HCT116 (cell line): ENCODE measurements at regions not wholly inside any gene's neighbourhood (a gene's known extent, or its start where the extent isn't known, plus 50 kb on each side); places are given as distances from the start of the nearest gene placed in this dataset.

Experiments used
- ATAC-seq: fragments of 200-7000 bp; cut with Tn5 transposase; 2 replicates; pipeline ENCODE4 v1.9.1; 2020; ENCODE audit warnings: mild to moderate bottlenecking, moderate library complexity
- BruUV-seq: library from RNA; stranded (reverse); fragments of 400-500 nt; replicated peaks from 2 replicates; lab custom pipeline; 2021; lab: Mats Ljungman, UMichigan
- CTCF ChIA-PET: fragments of 300-600 bp; sonication (Branson Sonifier 250); formaldehyde crosslinking; loops from one replicate; lab custom pipeline; 2021; ENCODE audit warnings: antibody characterized with exemption; lab: Charles Lee
- POLR2A ChIA-PET: fragments of 300-600, 350-600 bp; sonication (Branson Sonifier 250); formaldehyde crosslinking; loops from one replicate; lab custom pipeline; 2021; ENCODE audit warnings: antibody characterized with exemption; lab: Charles Lee
- RAD21 ChIA-PET, 2 experiments: fragments of 300-600 bp; sonication (Branson Sonifier 250); formaldehyde crosslinking; loops; one replicate each; lab custom pipeline; 2023; ENCODE audit warnings: low total read pairs in 2 of 2; ENCODE audit not compliant: uncharacterized antibody in 2 of 2, unreplicated experiment in 2 of 2, low non-redundant PET in 1 of 2; lab: Charles Lee
- DNase-seq: peaks from one replicate; pipeline ENCODE4 v3.0.0-alpha.2; 2010; ENCODE audit warnings: low read depth, low spot score
- H2AFZ ChIP-seq: fragments of 200-600 bp; shearing (Covaris generic), sonication (generic); 2 replicates; pipeline ENCODE4 v1.6.1; 2017; ENCODE audit warnings: low read depth, mixed run types, mixed read lengths, antibody characterized with exemption, low read length; ENCODE audit not compliant: poor library complexity, severe bottlenecking
- H3K27ac ChIP-seq: 2 replicates; pipeline ENCODE4 v1.5.1; 2012; ENCODE audit warnings: low read depth, low read length
- H3K27me3 ChIP-seq: fragments of 200-600 bp; sonication (generic); 2 replicates; pipeline ENCODE4 v1.6.1; 2016; ENCODE audit warnings: mixed run types, low read length, mixed read lengths; ENCODE audit not compliant: insufficient read depth
- H3K36me3 ChIP-seq, 2 experiments: fragments of 200-500 bp in 1 of 2; fragments of 200-600 bp in 1 of 2; sonication (Bioruptor generic) in 1 of 2; sonication (generic) in 1 of 2; 2 replicates each; pipeline versions ENCODE4 v1.5.1 to v1.6.1; 2014 to 2016; ENCODE audit warnings: low read length in 2 of 2, inconsistent platforms in 1 of 2, mixed read lengths in 1 of 2, mixed run types in 1 of 2; ENCODE audit not compliant: insufficient read depth in 2 of 2, control insufficient read depth in 1 of 2
- H3K4me1 ChIP-seq, 2 experiments: fragments of 200-600 bp in 1 of 2; sonication (generic) in 1 of 2; 2 replicates each; pipeline versions ENCODE4 v1.5.1 to v1.6.1; 2012 to 2017; ENCODE audit warnings: low read length in 2 of 2, inconsistent platforms in 1 of 2, mild to moderate bottlenecking in 1 of 2, mixed read lengths in 1 of 2, mixed run types in 1 of 2, moderate library complexity in 1 of 2; ENCODE audit not compliant: insufficient read depth in 2 of 2, control insufficient read depth in 1 of 2
- H3K4me2 ChIP-seq: fragments of 200-600 bp; sonication (generic); 2 replicates; pipeline ENCODE4 v1.6.1; 2017; ENCODE audit warnings: mixed run types, low read length, mixed read lengths
- H3K4me3 ChIP-seq, 2 experiments: fragments of 200-600 bp in 1 of 2; sonication (generic) in 1 of 2; replicated peaks in 1 of 2; 2 replicates each; pipeline ENCODE4 v1.5.1; 2011 to 2016; ENCODE audit warnings: low read length in 2 of 2, control low read depth in 1 of 2, low read depth in 1 of 2, mild to moderate bottlenecking in 1 of 2, mixed read lengths in 1 of 2, mixed run types in 1 of 2
- H3K79me2 ChIP-seq: fragments of 200-600 bp; sonication (generic); 2 replicates; pipeline ENCODE4 v1.6.1; 2017; ENCODE audit warnings: mild to moderate bottlenecking, mixed run types, low read length, moderate library complexity, mixed read lengths; ENCODE audit not compliant: insufficient read depth
- H3K9ac ChIP-seq: fragments of 200-600 bp; sonication (generic); 2 replicates; pipeline ENCODE4 v1.6.1; 2016; ENCODE audit warnings: low read length, mixed read lengths
- H3K9me2 ChIP-seq: fragments of 200-600 bp; sonication (generic), shearing (Covaris generic); 2 replicates; pipeline ENCODE4 v1.6.1; 2017; ENCODE audit warnings: mixed run types, mild to moderate bottlenecking, moderate library complexity; ENCODE audit not compliant: insufficient read depth
- H3K9me3 ChIP-seq, 2 experiments: fragments of 200-500 bp in 1 of 2; fragments of 200-600 bp in 1 of 2; sonication (Bioruptor generic) in 1 of 2; sonication (generic) in 1 of 2; 2 replicates each; pipeline ENCODE4 v1.6.1; 2014 to 2017; ENCODE audit warnings: low read length in 2 of 2, mixed read lengths in 2 of 2, inconsistent platforms in 1 of 2, low read depth in 1 of 2, mild to moderate bottlenecking in 1 of 2, mixed run types in 1 of 2, moderate library complexity in 1 of 2; ENCODE audit not compliant: control insufficient read depth in 1 of 2, insufficient read depth in 1 of 2
- H4K20me1 ChIP-seq: fragments of 200-600 bp; sonication (generic), shearing (Covaris generic); 2 replicates; pipeline ENCODE4 v1.6.1; 2017; ENCODE audit warnings: mixed run types, mild to moderate bottlenecking, moderate library complexity; ENCODE audit not compliant: insufficient read depth
- CTCF ChIP-seq, 3 experiments: fragments of 200-600 bp in 1 of 3; sonication (generic) in 1 of 3; IDR thresholded peaks in 2 of 3; conservative IDR thresholded peaks in 1 of 3; 2 replicates each; pipeline ENCODE4 v1.5.1; 2012 to 2017; ENCODE audit warnings: low read depth in 2 of 3, low read length in 2 of 3, antibody characterized with exemption in 1 of 3, borderline replicate concordance in 1 of 3, control low read depth in 1 of 3, mild to moderate bottlenecking in 1 of 3, mixed read lengths in 1 of 3, mixed run types in 1 of 3, moderate library complexity in 1 of 3; ENCODE audit not compliant: insufficient read depth in 1 of 3
- EGR1 ChIP-seq: IDR thresholded peaks from 2 replicates; pipeline ENCODE4 v1.6.1; 2012; ENCODE audit warnings: low read depth
- ELF1 ChIP-seq: IDR thresholded peaks from 2 replicates; pipeline ENCODE4 v1.6.1; 2012; ENCODE audit warnings: low read depth, borderline replicate concordance
- POLR2AphosphoS5 ChIP-seq: IDR thresholded peaks from 2 replicates; pipeline ENCODE4 v1.6.1; 2011; ENCODE audit warnings: mild to moderate bottlenecking, low read depth, low read length, moderate library complexity
- REST ChIP-seq: IDR thresholded peaks from 2 replicates; pipeline ENCODE4 v1.6.1; 2012; ENCODE audit warnings: low read depth
- SRF ChIP-seq: IDR thresholded peaks from 2 replicates; pipeline ENCODE4 v1.6.1; 2012; ENCODE audit warnings: low read depth
- ZFX ChIP-seq: fragments of 450-650 bp; IDR thresholded peaks from 2 replicates; pipeline ENCODE4 v1.6.1; 2017
- ZNF274 ChIP-seq: fragments of 200-500 bp; sonication (Bioruptor generic); IDR thresholded peaks from 2 replicates; pipeline ENCODE4 v1.6.1; 2014; ENCODE audit warnings: mild to moderate bottlenecking, low read depth, low read length, inconsistent platforms
- intact Hi-C: fragments of 100-400 bp; cut with micrococcal nuclease; formaldehyde crosslinking; loops from 2 replicates; pipeline ENCODE4 v1.10.0; 2022

GRCh38 chr1:8213676-8214075 lies 104.2 kb upstream of the SLC45A1 start:
- ATAC-seq (no peak), DNase-seq (no peak)
- TF ChIP-seq REST: no peak
- TF ChIP-seq ZFX: no peak
- no peak for TF ChIP-seq EGR1
- TF ChIP-seq ELF1: no peak
- TF ChIP-seq CTCF (IDR thresholded peaks at IDR 0.05 in 2 of 3, conservative IDR thresholded peaks at IDR 0.05 in 1 of 3; ENCODE audit: borderline replicate concordance in 1 of 3, insufficient read depth in 1 of 3, low read depth in 2 of 3, low read length in 2 of 3): no peak
- no peak for TF ChIP-seq POLR2AphosphoS5
- TF ChIP-seq SRF: no peak
- TF ChIP-seq ZNF274: no peak
- Histone ChIP-seq H3K9ac (no peak overlapping the region), H3K79me2 (no peaks in the 10 kb centered on the region), H3K4me1 (peaks cover 48 to 75% of the 10 kb centered on the region in 2 experiments), H4K20me1 (no peaks in the 10 kb centered on the region), H3K9me2 (no peaks in the 10 kb centered on the region), H2AFZ (no peak overlapping the region), H3K4me3 (no peak overlapping the region), H3K36me3 (no peaks in the 10 kb centered on the region), H3K4me2 (0 out of 2 replicates have a peak overlapping the region, but pooled peaks have one; percentile 10), H3K27me3 (no peaks in the 10 kb centered on the region), H3K9me3 (no peaks in the 10 kb centered on the region), H3K27ac (peak overlapping the region; percentile 94; the same call in 1 of the 2 replicates)
- POLR2A ChIA-PET: no interaction called here
- CTCF ChIA-PET: no interaction called here
- RAD21 ChIA-PET: no interaction called here
- intact Hi-C loops: no loop called here
- no TSS peak for BruUV-seq
